ENCODE measurements at regions not wholly inside any gene's neighbourhood (a gene's known extent, or its start where the extent isn't known, plus 50 kb on each side); places are given as distances from the start of the nearest gene placed in this dataset.

DNA sequence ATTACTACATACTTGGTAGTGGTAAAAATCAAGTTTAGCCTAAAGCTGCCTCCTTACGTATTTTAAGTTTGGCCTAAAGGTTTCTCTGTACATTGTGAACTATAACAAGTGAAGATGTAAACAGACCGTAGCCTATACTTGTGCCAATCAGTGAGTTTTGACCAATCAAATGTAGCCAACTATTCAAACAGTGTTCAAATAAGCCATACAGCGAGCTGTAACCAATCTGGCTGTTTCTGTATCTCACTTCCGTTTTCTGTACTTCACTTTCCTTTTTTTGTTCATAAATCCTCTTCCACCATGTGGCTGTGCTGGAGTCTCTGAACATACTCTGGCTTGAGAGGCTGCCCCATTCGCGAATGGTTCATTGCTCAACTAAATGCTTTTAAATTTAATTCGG is 2504.6 kb downstream of the PCDH9 start:
- H3K9ac ChIP-seq (ENCODE audit: low read length) = no peak overlapping the region
- H3K4ac ChIP-seq (ENCODE audit: low read depth, low read length) = no peak overlapping the region
- no CpG with 5 or more reads among the region's 7 CpGs for WGBS (ENCODE audit: extremely low coverage, insufficient coverage, low lambda C conversion rate)
- no peak overlapping the region for H2AK5ac ChIP-seq (ENCODE audit: low read length)
- no peak overlapping the region for H2BK15ac ChIP-seq (replicated peaks; ENCODE audit: low read depth)
- DNase-seq = no peak
- H3K27ac ChIP-seq (ENCODE audit: low read depth, low read length) = no peak overlapping the region
- no peak overlapping the region for H3K56ac ChIP-seq (ENCODE audit: low read length)
- no peak overlapping the region for H3K23ac ChIP-seq (ENCODE audit: low read length)
- H2BK120ac ChIP-seq (ENCODE audit: low read depth, low read length) = no peak overlapping the region
- no peaks in the 10 kb centered on the region for H3K4me1 ChIP-seq (ENCODE audit: control insufficient read depth, low read depth, low read length)
- H3K36me3 ChIP-seq (ENCODE audit: control insufficient read depth, insufficient read depth, low read length) = no peaks in the 10 kb centered on the region
- H3K79me1 ChIP-seq (ENCODE audit: low read length) = no peaks in the 10 kb centered on the region
- H3K79me2 ChIP-seq (ENCODE audit: control insufficient read depth, insufficient read depth, low read length) = no peaks in the 10 kb centered on the region
- H3K4me3 ChIP-seq (ENCODE audit: low read length) = no peak overlapping the region
- no peak overlapping the region for H3K4me2 ChIP-seq (ENCODE audit: low read length)
- H4K8ac ChIP-seq (ENCODE audit: low read depth, low read length) = no peak overlapping the region
- H4K5ac ChIP-seq (ENCODE audit: low read length) = no peak overlapping the region
- no peaks in the 10 kb centered on the region for H3K27me3 ChIP-seq (ENCODE audit: insufficient read depth, low read length, poor library complexity)
- no peak overlapping the region for H3K18ac ChIP-seq (ENCODE audit: low read length)
- no peak overlapping the region for H2BK5ac ChIP-seq (ENCODE audit: low read length)

DNA sequence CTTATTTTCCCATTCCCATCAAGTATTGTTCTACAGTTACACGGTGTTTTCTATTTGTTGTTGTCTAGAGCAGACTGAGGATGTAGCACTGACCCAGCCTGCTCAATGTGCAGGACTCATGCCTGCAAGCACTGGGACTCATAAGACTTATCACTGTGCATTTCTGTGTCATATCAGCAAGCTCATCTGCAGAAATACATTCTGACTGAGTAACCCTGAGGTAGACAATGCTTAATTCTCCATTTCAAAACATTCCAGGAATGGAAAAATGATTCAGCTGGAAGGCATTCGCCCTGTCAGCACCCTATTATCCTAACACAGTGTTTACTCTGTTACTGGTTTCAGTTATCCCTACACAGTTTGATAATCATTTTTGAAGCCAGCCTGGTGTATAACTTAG is 2506.4 kb downstream of the PCDH9 start:
- H4K8ac ChIP-seq (ENCODE audit: low read depth, low read length) = no peak overlapping the region
- no peaks in the 10 kb centered on the region for H3K27me3 ChIP-seq (ENCODE audit: insufficient read depth, low read length, poor library complexity)
- H3K27ac ChIP-seq (ENCODE audit: low read depth, low read length) = no peak overlapping the region

DNA sequence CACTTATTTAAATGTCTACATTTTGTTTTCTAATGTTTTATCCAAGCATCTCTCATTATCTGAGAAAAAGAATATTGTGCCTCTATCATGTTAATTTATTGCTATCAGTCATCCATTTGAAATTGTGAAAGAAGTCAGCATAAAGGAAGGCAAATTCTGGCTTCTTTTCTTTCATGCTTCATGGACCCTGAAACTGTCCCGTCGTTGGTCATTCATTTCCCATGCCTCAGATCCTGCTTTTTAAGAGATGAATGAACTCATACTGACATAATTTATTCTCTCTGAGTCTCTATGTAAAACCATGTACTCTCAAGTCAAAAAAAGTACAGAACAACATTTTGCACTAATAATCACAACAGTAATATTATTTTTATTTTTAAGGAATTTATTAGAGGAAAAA is 2512.0 kb downstream of the PCDH9 start:
- no peak for DNase-seq
- Histone ChIP-seq H3K4me3 (ENCODE audit: low read length) (no peak overlapping the region), H3K23ac (ENCODE audit: low read length) (no peak overlapping the region), H3K27me3 (ENCODE audit: insufficient read depth, low read length, poor library complexity) (no peaks in the 10 kb centered on the region), H3K79me2 (ENCODE audit: control insufficient read depth, insufficient read depth, low read length) (no peaks in the 10 kb centered on the region), H3K56ac (ENCODE audit: low read length) (no peak overlapping the region), H3K27ac (ENCODE audit: low read depth, low read length) (no peak overlapping the region), H4K8ac (ENCODE audit: low read depth, low read length) (no peak overlapping the region), H3K36me3 (ENCODE audit: control insufficient read depth, insufficient read depth, low read length) (no peaks in the 10 kb centered on the region), H3K79me1 (ENCODE audit: low read length) (no peaks in the 10 kb centered on the region), H3K9ac (ENCODE audit: low read length) (no peak overlapping the region), H2BK5ac (ENCODE audit: low read length) (no peak overlapping the region), H3K4ac (ENCODE audit: low read depth, low read length) (no peak overlapping the region), H3K18ac (ENCODE audit: low read length) (no peak overlapping the region), H2BK15ac (replicated peaks; ENCODE audit: low read depth) (no peak overlapping the region), H3K4me2 (ENCODE audit: low read length) (no peak overlapping the region), H2AK5ac (ENCODE audit: low read length) (no peak overlapping the region), H4K5ac (ENCODE audit: low read length) (no peak overlapping the region), H2BK120ac (ENCODE audit: low read depth, low read length) (no peak overlapping the region), H3K4me1 (ENCODE audit: control insufficient read depth, low read depth, low read length) (no peaks in the 10 kb centered on the region)
- WGBS (ENCODE audit: extremely low coverage, insufficient coverage, low lambda C conversion rate) = no CpG with 5 or more reads among the region's 2 CpGs

More for the DNA sequence above, 2506.4 kb downstream of the PCDH9 start:
- H3K4ac ChIP-seq (ENCODE audit: low read depth, low read length) = no peak overlapping the region
- H2BK120ac ChIP-seq (ENCODE audit: low read depth, low read length) = no peak overlapping the region
- H2BK15ac ChIP-seq (replicated peaks; ENCODE audit: low read depth) = no peak overlapping the region
- no peaks in the 10 kb centered on the region for H3K79me2 ChIP-seq (ENCODE audit: control insufficient read depth, insufficient read depth, low read length)
- H3K79me1 ChIP-seq (ENCODE audit: low read length) = no peaks in the 10 kb centered on the region
- no peak overlapping the region for H2AK5ac ChIP-seq (ENCODE audit: low read length)
- no peak overlapping the region for H3K56ac ChIP-seq (ENCODE audit: low read length)
- WGBS (ENCODE audit: extremely low coverage, insufficient coverage, low lambda C conversion rate) = no CpG with 5 or more reads among the region's 2 CpGs
- H3K9ac ChIP-seq (ENCODE audit: low read length) = no peak overlapping the region
- H3K23ac ChIP-seq (ENCODE audit: low read length) = no peak overlapping the region
- no peaks in the 10 kb centered on the region for H3K36me3 ChIP-seq (ENCODE audit: control insufficient read depth, insufficient read depth, low read length)
- no peak overlapping the region for H2BK5ac ChIP-seq (ENCODE audit: low read length)
- DNase-seq = peak; percentile 73
- H3K4me3 ChIP-seq (ENCODE audit: low read length) = no peak overlapping the region
- no peaks in the 10 kb centered on the region for H3K4me1 ChIP-seq (ENCODE audit: control insufficient read depth, low read depth, low read length)
- no peak overlapping the region for H3K18ac ChIP-seq (ENCODE audit: low read length)
- H3K4me2 ChIP-seq (ENCODE audit: low read length) = no peak overlapping the region
- no peak overlapping the region for H4K5ac ChIP-seq (ENCODE audit: low read length)

DNA sequence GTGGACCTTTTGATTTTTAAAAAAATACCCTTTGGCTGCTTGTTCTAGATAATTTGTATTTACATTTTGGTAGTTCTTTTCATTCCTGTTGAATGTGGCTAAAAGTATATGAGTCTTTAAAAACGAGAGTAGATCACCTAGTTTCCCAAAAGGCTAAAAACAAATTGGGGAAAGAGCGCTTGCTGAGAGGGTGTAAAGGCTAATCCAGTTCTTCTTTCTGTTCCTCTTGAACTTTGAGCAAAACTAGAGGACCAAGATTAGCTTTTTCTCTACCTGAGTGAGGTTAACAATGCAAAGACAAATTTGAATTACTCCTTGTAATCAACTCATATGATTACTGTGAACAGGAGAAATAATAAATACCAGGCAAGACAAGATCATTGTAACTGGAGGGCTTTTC is 2513.2 kb downstream of the PCDH9 start:
- no peak overlapping the region for H3K4me3 ChIP-seq (ENCODE audit: low read length)
- H3K27ac ChIP-seq (ENCODE audit: low read depth, low read length) = no peak overlapping the region
- H3K36me3 ChIP-seq (ENCODE audit: control insufficient read depth, insufficient read depth, low read length) = no peaks in the 10 kb centered on the region
- H3K56ac ChIP-seq (ENCODE audit: low read length) = no peak overlapping the region
- no peak for DNase-seq
- H3K9ac ChIP-seq (ENCODE audit: low read length) = no peak overlapping the region
- H3K79me1 ChIP-seq (ENCODE audit: low read length) = no peaks in the 10 kb centered on the region
- H4K5ac ChIP-seq (ENCODE audit: low read length) = no peak overlapping the region
- H3K4me2 ChIP-seq (ENCODE audit: low read length) = no peak overlapping the region
- H4K8ac ChIP-seq (ENCODE audit: low read depth, low read length) = no peak overlapping the region
- H2AK5ac ChIP-seq (ENCODE audit: low read length) = no peak overlapping the region
- H3K79me2 ChIP-seq (ENCODE audit: control insufficient read depth, insufficient read depth, low read length) = no peaks in the 10 kb centered on the region
- H2BK120ac ChIP-seq (ENCODE audit: low read depth, low read length) = no peak overlapping the region
- H3K27me3 ChIP-seq (ENCODE audit: insufficient read depth, low read length, poor library complexity) = no peaks in the 10 kb centered on the region
- no peak overlapping the region for H2BK15ac ChIP-seq (replicated peaks; ENCODE audit: low read depth)
- no peaks in the 10 kb centered on the region for H3K4me1 ChIP-seq (ENCODE audit: control insufficient read depth, low read depth, low read length)
- no peak overlapping the region for H2BK5ac ChIP-seq (ENCODE audit: low read length)
- no peak overlapping the region for H3K4ac ChIP-seq (ENCODE audit: low read depth, low read length)
- H3K23ac ChIP-seq (ENCODE audit: low read length) = no peak overlapping the region
- no peak overlapping the region for H3K18ac ChIP-seq (ENCODE audit: low read length)
- WGBS (ENCODE audit: extremely low coverage, insufficient coverage, low lambda C conversion rate) = no CpG with 5 or more reads among the region's 2 CpGs

DNA sequence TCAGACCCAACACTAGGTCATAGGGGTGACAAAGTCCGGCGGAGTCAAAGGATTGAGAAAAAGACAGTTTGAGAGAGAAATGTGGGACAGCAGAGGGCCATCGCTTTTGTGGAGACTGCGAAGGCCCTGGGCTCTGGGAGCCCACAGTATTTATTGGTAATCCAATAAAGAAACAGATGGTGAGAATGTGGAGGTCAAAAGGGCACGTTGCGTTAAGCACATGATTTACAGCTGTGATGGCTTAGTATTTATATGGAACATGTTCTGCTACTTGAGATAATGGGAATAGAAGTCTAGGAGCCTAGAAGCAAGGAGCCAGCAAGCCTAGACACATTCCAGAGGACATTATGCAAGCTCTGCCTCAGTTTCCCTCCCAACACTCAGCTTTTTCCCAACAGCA is 2521.1 kb downstream of the PCDH9 start:
- H3K4ac ChIP-seq (ENCODE audit: low read depth, low read length) = no peak overlapping the region
- no peaks in the 10 kb centered on the region for H3K79me2 ChIP-seq (ENCODE audit: control insufficient read depth, insufficient read depth, low read length)
- DNase-seq = peak; percentile 54
- no peak overlapping the region for H3K9ac ChIP-seq (ENCODE audit: low read length)
- no peak overlapping the region for H3K23ac ChIP-seq (ENCODE audit: low read length)
- peak overlapping the region; percentile 2 for H3K18ac ChIP-seq (ENCODE audit: low read length)
- no peak overlapping the region for H4K5ac ChIP-seq (ENCODE audit: low read length)
- H3K27me3 ChIP-seq (ENCODE audit: insufficient read depth, low read length, poor library complexity) = no peaks in the 10 kb centered on the region
- no peak overlapping the region for H2BK120ac ChIP-seq (ENCODE audit: low read depth, low read length)
- no peak overlapping the region for H2AK5ac ChIP-seq (ENCODE audit: low read length)
- no peak overlapping the region for H3K4me3 ChIP-seq (ENCODE audit: low read length)
- H3K4me1 ChIP-seq (ENCODE audit: control insufficient read depth, low read depth, low read length) = no peaks in the 10 kb centered on the region
- H2BK5ac ChIP-seq (ENCODE audit: low read length) = no peak overlapping the region
- no peak overlapping the region for H3K27ac ChIP-seq (ENCODE audit: low read depth, low read length)
- no peak overlapping the region for H4K8ac ChIP-seq (ENCODE audit: low read depth, low read length)
- H3K4me2 ChIP-seq (ENCODE audit: low read length) = no peak overlapping the region
- peak overlapping the region; percentile 1 for H3K56ac ChIP-seq (ENCODE audit: low read length)
- no CpG with 5 or more reads among the region's 6 CpGs for WGBS (ENCODE audit: extremely low coverage, insufficient coverage, low lambda C conversion rate)
- no peaks in the 10 kb centered on the region for H3K36me3 ChIP-seq (ENCODE audit: control insufficient read depth, insufficient read depth, low read length)
- H2BK15ac ChIP-seq (replicated peaks; ENCODE audit: low read depth) = no peak overlapping the region
- H3K79me1 ChIP-seq (ENCODE audit: low read length) = no peaks in the 10 kb centered on the region

DNA sequence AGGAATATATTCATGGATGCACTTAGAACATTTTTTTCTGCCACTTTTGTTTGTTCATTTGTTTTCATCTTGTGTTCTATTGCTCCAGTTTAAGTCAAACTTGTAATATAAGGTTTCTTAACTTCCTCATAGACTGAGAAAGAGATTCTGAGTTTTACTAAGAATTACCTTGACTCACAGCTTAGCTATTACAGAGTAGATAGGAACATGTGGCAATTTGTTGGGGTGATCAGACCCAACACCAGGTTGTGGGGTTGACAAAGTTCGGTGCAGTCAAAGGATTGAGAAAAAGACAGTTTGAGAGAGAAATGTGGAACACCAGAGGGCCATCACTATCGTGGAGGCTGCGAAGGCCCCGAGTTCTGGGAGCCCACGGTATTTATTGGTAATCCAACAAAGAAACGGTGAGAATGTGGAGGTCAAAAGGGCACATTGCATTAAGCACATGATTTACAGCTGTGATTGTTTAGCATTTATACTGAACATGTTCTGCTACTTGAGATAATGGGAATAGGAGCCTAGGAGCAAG is 2526.0 kb downstream of the PCDH9 start:
- no peak overlapping the region for H4K5ac ChIP-seq (ENCODE audit: low read length)
- no peaks in the 10 kb centered on the region for H3K27me3 ChIP-seq (ENCODE audit: insufficient read depth, low read length, poor library complexity)
- WGBS (ENCODE audit: extremely low coverage, insufficient coverage, low lambda C conversion rate) = no CpG with 5 or more reads among the region's 6 CpGs
- H2BK15ac ChIP-seq (replicated peaks; ENCODE audit: low read depth) = no peak overlapping the region
- no peak overlapping the region for H3K56ac ChIP-seq (ENCODE audit: low read length)
- H3K79me2 ChIP-seq (ENCODE audit: control insufficient read depth, insufficient read depth, low read length) = no peaks in the 10 kb centered on the region
- H3K79me1 ChIP-seq (ENCODE audit: low read length) = no peaks in the 10 kb centered on the region
- no peak overlapping the region for H3K4me2 ChIP-seq (ENCODE audit: low read length)
- H3K4me3 ChIP-seq (ENCODE audit: low read length) = no peak overlapping the region
- H4K8ac ChIP-seq (ENCODE audit: low read depth, low read length) = no peak overlapping the region
- no peak overlapping the region for H2BK5ac ChIP-seq (ENCODE audit: low read length)
- H3K36me3 ChIP-seq (ENCODE audit: control insufficient read depth, insufficient read depth, low read length) = no peaks in the 10 kb centered on the region
- no peak overlapping the region for H3K23ac ChIP-seq (ENCODE audit: low read length)
- no peak overlapping the region for H3K9ac ChIP-seq (ENCODE audit: low read length)
- H2BK120ac ChIP-seq (ENCODE audit: low read depth, low read length) = no peak overlapping the region
- no peaks in the 10 kb centered on the region for H3K4me1 ChIP-seq (ENCODE audit: control insufficient read depth, low read depth, low read length)
- no peak for DNase-seq
- H3K27ac ChIP-seq (ENCODE audit: low read depth, low read length) = no peak overlapping the region
- no peak overlapping the region for H3K4ac ChIP-seq (ENCODE audit: low read depth, low read length)
- no peak overlapping the region for H2AK5ac ChIP-seq (ENCODE audit: low read length)
- H3K18ac ChIP-seq (ENCODE audit: low read length) = no peak overlapping the region
